ENCODE measurements at regions not wholly inside any gene's neighbourhood (a gene's known extent, or its start where the extent isn't known, plus 50 kb on each side); places are given as distances from the start of the nearest gene placed in this dataset.

DNA sequence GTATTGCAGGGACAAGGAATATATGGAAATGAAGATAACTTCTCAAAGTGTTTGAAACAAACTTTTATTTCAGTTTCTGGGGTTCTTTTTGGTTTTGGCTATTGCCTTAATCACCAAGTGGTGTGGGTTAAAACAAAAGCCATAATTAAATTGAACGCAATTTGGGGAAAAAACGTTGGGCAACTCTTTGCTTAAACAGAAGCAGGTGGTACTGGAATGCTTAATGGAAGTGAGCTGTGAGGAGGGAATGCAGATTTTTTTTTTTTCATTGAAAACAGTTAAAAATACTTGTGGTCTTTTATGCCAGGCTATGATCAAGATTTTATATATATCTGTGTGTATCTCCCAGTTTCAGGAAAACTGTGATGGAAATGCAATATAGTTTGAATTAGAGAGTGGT is 195.7 kb upstream of the TUT7 start (continued):
- no peak for TF ChIP-seq RXRA (IDR thresholded peaks at IDR 0.05; ENCODE audit: borderline replicate concordance, low read depth)
- no peak for TF ChIP-seq RFX5 (IDR thresholded peaks at IDR 0.05; ENCODE audit: low read length)
- TF ChIP-seq, protein P1, sequence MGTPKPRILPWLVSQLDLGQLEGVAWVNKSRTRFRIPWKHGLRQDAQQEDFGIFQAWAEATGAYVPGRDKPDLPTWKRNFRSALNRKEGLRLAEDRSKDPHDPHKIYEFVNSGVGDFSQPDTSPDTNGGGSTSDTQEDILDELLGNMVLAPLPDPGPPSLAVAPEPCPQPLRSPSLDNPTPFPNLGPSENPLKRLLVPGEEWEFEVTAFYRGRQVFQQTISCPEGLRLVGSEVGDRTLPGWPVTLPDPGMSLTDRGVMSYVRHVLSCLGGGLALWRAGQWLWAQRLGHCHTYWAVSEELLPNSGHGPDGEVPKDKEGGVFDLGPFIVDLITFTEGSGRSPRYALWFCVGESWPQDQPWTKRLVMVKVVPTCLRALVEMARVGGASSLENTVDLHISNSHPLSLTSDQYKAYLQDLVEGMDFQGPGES (IDR thresholded peaks at IDR 0.05; ENCODE audit: low read depth, low read length) = no peak
- peak in 1 of 2 experiments; percentile 88; a peak in 2 of 4 replicates for TF ChIP-seq EP300 (IDR thresholded peaks at IDR 0.05; ENCODE audit: borderline replicate concordance in 1 of 2, low read depth in 1 of 2, low read length in 1 of 2)
- TF ChIP-seq TEAD4 (IDR thresholded peaks at IDR 0.05; ENCODE audit: borderline replicate concordance, insufficient read depth) = peak; percentile 80; the same call in 1 of the 2 replicates
- TF ChIP-seq MAX (IDR thresholded peaks at IDR 0.05; ENCODE audit: low read depth) = no peak
- TF ChIP-seq USF2 (IDR thresholded peaks at IDR 0.05; ENCODE audit: borderline replicate concordance, low read depth, low read length) = no peak
- peak; percentile 63 for TF ChIP-seq FOXM1 (IDR thresholded peaks at IDR 0.05; ENCODE audit: low read depth)
- TF ChIP-seq JUND (IDR thresholded peaks at IDR 0.05) = peak; percentile 34
- TF ChIP-seq MXI1 (IDR thresholded peaks at IDR 0.05; ENCODE audit: low read depth, low read length) = no peak
- peak; percentile 40; the same call in 1 of the 2 replicates for TF ChIP-seq FOSL2 (IDR thresholded peaks at IDR 0.05; ENCODE audit: borderline replicate concordance, low read depth)
- 0 out of 2 replicates have a peak, but pooled peaks have one; percentile 5 for TF ChIP-seq TAF1 (IDR thresholded peaks at IDR 0.05; ENCODE audit: borderline replicate concordance, low read depth, low read length)
- TF ChIP-seq TCF12 (IDR thresholded peaks at IDR 0.05) = peak; percentile 95
- TF ChIP-seq GATA2 (CRISPR knock-in tag; IDR thresholded peaks at IDR 0.05) = no peak
- TF ChIP-seq ELF1 (IDR thresholded peaks at IDR 0.05) = no peak; the same call in 1 of the 2 replicates
- no peak for TF ChIP-seq CHD2 (IDR thresholded peaks at IDR 0.05; ENCODE audit: low read length, partially characterized antibody)

- Histone ChIP-seq H3K9ac (peak overlapping the region; percentile 60; the same call in 1 of the 2 replicates), H3K4me1 (ENCODE audit: control insufficient read depth in 1 of 2, insufficient read depth in 2 of 2, low read depth in 1 of 2, low read length in 1 of 2) (peaks cover 0 to 47% of the 10 kb centered on the region in 2 experiments), H3K27me3 (ENCODE audit: insufficient read depth) (no peaks in the 10 kb centered on the region), H3K4me3 (ENCODE audit: low read depth in 2 of 2, low read length in 1 of 2) (no peak overlapping the region), H3K36me3 (replicated peaks in 1 of 2; ENCODE audit: control insufficient read depth in 1 of 2, insufficient read depth in 2 of 2, low read length in 1 of 2) (no peaks in the 10 kb centered on the region), H3K27ac (ENCODE audit: low read depth in 2 of 2, low read length in 1 of 2) (peak overlapping the region; percentile 90 to 98), H4K20me1 (ENCODE audit: insufficient read depth) (no peaks in the 10 kb centered on the region), H3K79me2 (ENCODE audit: insufficient read depth) (no peaks in the 10 kb centered on the region), H2AFZ (ENCODE audit: low read depth) (peak overlapping the region; percentile 54; the same call in 1 of the 2 replicates), H3K9me3 (no peaks in the 10 kb centered on the region), H3K9me2 (no peaks in the 10 kb centered on the region), H3K4me2 (peak overlapping the region; percentile 57), H3F3A (replicated peaks; ENCODE audit: insufficient read depth) (peaks cover 21% of the 10 kb centered on the region)
- POLR2A ChIA-PET = no interaction called here
- CTCF ChIA-PET = interaction anchor here (0.8 kb wide), 1 partner anchor 37 kb away, joined by 3 read pairs; no protein-coding TSS in a partner anchor
- no peak for DNase-seq
- WGBS (ENCODE audit: low lambda C conversion rate) = 16% methylated on average over 2 of the region's 2 CpGs
- no peak for TF ChIP-seq CTCF (IDR thresholded peaks at IDR 0.05)
- peak; percentile 96 for TF ChIP-seq TCF12 (IDR thresholded peaks at IDR 0.05)
- TF ChIP-seq RFX5 (IDR thresholded peaks at IDR 0.05; ENCODE audit: low read length) = no peak
- TF ChIP-seq RAD21 (IDR thresholded peaks at IDR 0.05; ENCODE audit: low read length) = no peak
- TF ChIP-seq NFIC (IDR thresholded peaks at IDR 0.05; ENCODE audit: borderline replicate concordance) = peak; percentile 36; the same call in 1 of the 2 replicates
- peak in 1 of 2 experiments; percentile 90; a peak in 2 of 4 replicates for TF ChIP-seq EP300 (IDR thresholded peaks at IDR 0.05; ENCODE audit: borderline replicate concordance in 1 of 2, low read depth in 1 of 2, low read length in 1 of 2)
- peak; percentile 55; the same call in 1 of the 2 replicates for TF ChIP-seq MAX (IDR thresholded peaks at IDR 0.05; ENCODE audit: low read depth)
- no peak for TF ChIP-seq GABPA (IDR thresholded peaks at IDR 0.05; ENCODE audit: low read depth)
- TF ChIP-seq FOXM1 (IDR thresholded peaks at IDR 0.05; ENCODE audit: low read depth) = peak; percentile 60; the same call in 1 of the 2 replicates
- TF ChIP-seq TEAD4 (IDR thresholded peaks at IDR 0.05; ENCODE audit: borderline replicate concordance, insufficient read depth) = peak; percentile 51; the same call in 1 of the 2 replicates
- peak; percentile 89 for TF ChIP-seq FOSL2 (IDR thresholded peaks at IDR 0.05; ENCODE audit: borderline replicate concordance, low read depth)
- TF ChIP-seq PBX3 (IDR thresholded peaks at IDR 0.05) = peak; percentile 85
- TF ChIP-seq, protein P2, sequence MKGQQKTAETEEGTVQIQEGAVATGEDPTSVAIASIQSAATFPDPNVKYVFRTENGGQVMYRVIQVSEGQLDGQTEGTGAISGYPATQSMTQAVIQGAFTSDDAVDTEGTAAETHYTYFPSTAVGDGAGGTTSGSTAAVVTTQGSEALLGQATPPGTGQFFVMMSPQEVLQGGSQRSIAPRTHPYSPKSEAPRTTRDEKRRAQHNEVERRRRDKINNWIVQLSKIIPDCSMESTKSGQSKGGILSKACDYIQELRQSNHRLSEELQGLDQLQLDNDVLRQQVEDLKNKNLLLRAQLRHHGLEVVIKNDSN (IDR thresholded peaks at IDR 0.05; ENCODE audit: borderline replicate concordance, low read depth) = peak; percentile 26; the same call in 1 of the 2 replicates
- TF ChIP-seq RCOR1 (IDR thresholded peaks at IDR 0.05; ENCODE audit: low read length) = no peak
- TF ChIP-seq, protein P1 (IDR thresholded peaks at IDR 0.05; ENCODE audit: low read depth, low read length) = no peak
- peak; percentile 39; the same call in 1 of the 2 replicates for TF ChIP-seq RXRA (IDR thresholded peaks at IDR 0.05; ENCODE audit: borderline replicate concordance, low read depth)
These were observed 195.2 kb upstream of the TUT7 start for GRCh38 chr9:86549401-86549811.

Measured in SK-N-SH (cell line).